ENCODE measurements at regions not wholly inside any gene's neighbourhood (a gene's known extent, or its start where the extent isn't known, plus 50 kb on each side); places are given as distances from the start of the nearest gene placed in this dataset.

DNA sequence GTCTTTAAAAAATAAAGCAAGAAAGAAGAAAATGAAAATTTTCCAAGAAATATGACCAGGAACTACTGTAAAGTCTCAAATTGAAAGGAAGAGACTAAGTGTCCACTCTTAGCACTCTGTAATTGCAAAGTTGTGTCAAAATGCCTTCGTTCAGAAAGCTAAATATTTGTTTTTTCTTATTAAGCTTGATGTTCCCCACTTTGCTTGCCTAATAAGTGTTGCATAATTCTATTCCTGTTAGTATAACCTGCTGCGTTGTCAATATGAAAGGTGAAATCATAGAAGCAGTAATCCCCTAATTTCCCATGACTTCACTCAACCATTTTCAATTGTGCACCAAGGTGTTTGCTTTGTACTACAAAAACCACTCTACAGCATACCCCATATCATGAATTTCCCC is 442.9 kb upstream of the CTSO start:
- H2AFZ ChIP-seq (replicated peaks; ENCODE audit: low read length, poor library complexity): no peak overlapping the region
- DNase-seq (no peak), ATAC-seq (ENCODE audit: low read depth) (no peak)
- H3K27ac ChIP-seq (ENCODE audit: insufficient read depth, low read length): no peak overlapping the region
- no peak overlapping the region for H4K8ac ChIP-seq (ENCODE audit: low read depth in 2 of 2, low read length in 2 of 2)
- H3K36me3 ChIP-seq (ENCODE audit: control insufficient read depth, insufficient read depth, low read length): no peaks in the 10 kb centered on the region
- H2AK5ac ChIP-seq (ENCODE audit: low read depth, low read length): no peak overlapping the region
- BruUV-seq (replicated peaks): no TSS peak
- no peak overlapping the region for H3K4me3 ChIP-seq (ENCODE audit: insufficient read depth, low read depth, low read length)
- H2AK9ac ChIP-seq (replicated peaks; ENCODE audit: low read depth, low read length, poor library complexity): no peak overlapping the region
- no peaks in the 10 kb centered on the region for H3K27me3 ChIP-seq (ENCODE audit: control insufficient read depth, insufficient read depth, low read length)
- no peak overlapping the region for H3K23ac ChIP-seq (ENCODE audit: low read depth, low read length)
- H3K4ac ChIP-seq (ENCODE audit: low read depth, low read length): no peak overlapping the region
- no peak overlapping the region for H3K4me2 ChIP-seq (ENCODE audit: low read depth, low read length)
- ChIA-PET CTCF (no interaction called here), POLR2A (ENCODE audit: unreplicated experiment) (no interaction called here)
- H3K79me1 ChIP-seq (ENCODE audit: low read depth in 1 of 2, low read length in 2 of 2): no peaks in the 10 kb centered on the region
- H4K20me1 ChIP-seq (ENCODE audit: insufficient read depth, low read length): no peaks in the 10 kb centered on the region
- no peak overlapping the region for H3K14ac ChIP-seq (replicated peaks; ENCODE audit: low read depth, low read length)
- H3K9me1 ChIP-seq (ENCODE audit: insufficient read depth, low read length): no peaks in the 10 kb centered on the region
- no peak overlapping the region for H2BK20ac ChIP-seq (ENCODE audit: low read depth, low read length)
- H3K56ac ChIP-seq (ENCODE audit: extremely low read depth, insufficient read depth, low read length): no peak overlapping the region
- in situ Hi-C loops (cut with MboI; ENCODE audit: low sequenced_read_pairs) (no loop called here), dilution Hi-C loops (cut with HindIII; ENCODE audit: low sequenced_read_pairs, unreplicated experiment) (no loop called here), intact Hi-C loops (cut with micrococcal nuclease) (no loop called here)
- no peak overlapping the region for H4K91ac ChIP-seq (ENCODE audit: insufficient read depth, low read depth, low read length)
- TF ChIP-seq FOS (IDR thresholded peaks at IDR 0.05; ENCODE audit: low read depth, low read length): no peak
- TF ChIP-seq RFX5 (IDR thresholded peaks at IDR 0.05; ENCODE audit: low read depth, low read length): no peak
- no peak for TF ChIP-seq MAFK (IDR thresholded peaks at IDR 0.05; ENCODE audit: low read depth, low read length)
- TF ChIP-seq SMC3 (IDR thresholded peaks at IDR 0.05; ENCODE audit: low read depth, low read length): no peak
- TF ChIP-seq MAZ (IDR thresholded peaks at IDR 0.05; ENCODE audit: borderline replicate concordance, low read depth, low read length): no peak
- TF ChIP-seq CEBPB (IDR thresholded peaks at IDR 0.05; ENCODE audit: low read depth, low read length): no peak
- TF ChIP-seq CHD1 (IDR thresholded peaks at IDR 0.05; ENCODE audit: low read depth, low read length): no peak
- TF ChIP-seq, protein P1, sequence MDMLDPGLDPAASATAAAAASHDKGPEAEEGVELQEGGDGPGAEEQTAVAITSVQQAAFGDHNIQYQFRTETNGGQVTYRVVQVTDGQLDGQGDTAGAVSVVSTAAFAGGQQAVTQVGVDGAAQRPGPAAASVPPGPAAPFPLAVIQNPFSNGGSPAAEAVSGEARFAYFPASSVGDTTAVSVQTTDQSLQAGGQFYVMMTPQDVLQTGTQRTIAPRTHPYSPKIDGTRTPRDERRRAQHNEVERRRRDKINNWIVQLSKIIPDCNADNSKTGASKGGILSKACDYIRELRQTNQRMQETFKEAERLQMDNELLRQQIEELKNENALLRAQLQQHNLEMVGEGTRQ (IDR thresholded peaks at IDR 0.05; ENCODE audit: low read depth, low read length): no peak
- no peak for TF ChIP-seq MXI1 (IDR thresholded peaks at IDR 0.05; ENCODE audit: borderline replicate concordance, low read depth, low read length)
- TF ChIP-seq BHLHE40 (IDR thresholded peaks at IDR 0.05; ENCODE audit: low read depth, low read length): no peak
- no peaks in the 10 kb centered on the region for H3K4me1 ChIP-seq (ENCODE audit: control insufficient read depth, insufficient read depth, low read length)
- no CpG with 5 or more reads among the region's 2 CpGs for WGBS, 2 experiments (ENCODE audit: extremely low coverage in 2 of 2, insufficient read length in 1 of 2)
- H4K5ac ChIP-seq (ENCODE audit: low read depth, low read length): no peak overlapping the region
- no peaks in the 10 kb centered on the region for H3K9me3 ChIP-seq (ENCODE audit: control insufficient read depth, insufficient read depth, low read length)
- H3K18ac ChIP-seq (ENCODE audit: low read depth, low read length): no peak overlapping the region
- H2BK15ac ChIP-seq (ENCODE audit: low read depth, low read length): no peak overlapping the region
- H2BK120ac ChIP-seq (ENCODE audit: low read depth, low read length): no peak overlapping the region
- no peak overlapping the region for H2BK5ac ChIP-seq (ENCODE audit: low read depth, low read length, poor library complexity, severe bottlenecking)
- no peak overlapping the region for H3K9ac ChIP-seq (ENCODE audit: low read depth, low read length)
